ENCODE measurements at regions not wholly inside any gene's neighbourhood (a gene's known extent, or its start where the extent isn't known, plus 50 kb on each side); places are given as distances from the start of the nearest gene placed in this dataset.

GRCh38 chrX:39677585-39677977 lies 420.2 kb downstream of the BCOR start:
- no CpG with 5 or more reads among the region's 3 CpGs for WGBS, 2 experiments (ENCODE audit: extremely low coverage in 2 of 2, insufficient read length in 1 of 2)
- POLR2A ChIA-PET (ENCODE audit: unreplicated experiment): no interaction called here
- CTCF ChIA-PET: no interaction called here

More at GRCh38 chrX:39677585-39677977, 420.2 kb downstream of the BCOR start:
- Histone ChIP-seq H4K5ac (ENCODE audit: low read depth, low read length) (no peak overlapping the region), H3K9ac (ENCODE audit: low read depth, low read length) (no peak overlapping the region), H3K9me3 (ENCODE audit: control insufficient read depth, insufficient read depth, low read length) (0 out of 2 replicates have a peak, but pooled peaks cover 2% of the 10 kb centered on the region), H3K36me3 (ENCODE audit: control insufficient read depth, insufficient read depth, low read length) (no peaks in the 10 kb centered on the region), H2BK15ac (ENCODE audit: low read depth, low read length) (no peak overlapping the region), H3K14ac (replicated peaks; ENCODE audit: low read depth, low read length) (no peak overlapping the region), H3K27me3 (ENCODE audit: control insufficient read depth, insufficient read depth, low read length) (peaks cover 22% of the 10 kb centered on the region), H2BK20ac (ENCODE audit: low read depth, low read length) (no peak overlapping the region), H3K4me2 (ENCODE audit: low read depth, low read length) (no peak overlapping the region), H3K23ac (ENCODE audit: low read depth, low read length) (no peak overlapping the region), H4K91ac (ENCODE audit: insufficient read depth, low read depth, low read length) (no peak overlapping the region), H3K4me3 (ENCODE audit: insufficient read depth, low read depth, low read length) (no peak overlapping the region), H2AK5ac (ENCODE audit: low read depth, low read length) (no peak overlapping the region), H3K79me1 (ENCODE audit: low read depth in 1 of 2, low read length in 2 of 2) (no peaks in the 10 kb centered on the region), H2BK5ac (ENCODE audit: low read depth, low read length, poor library complexity, severe bottlenecking) (no peak overlapping the region), H3K4ac (ENCODE audit: low read depth, low read length) (no peak overlapping the region), H3K56ac (ENCODE audit: extremely low read depth, insufficient read depth, low read length) (no peak overlapping the region), H3K27ac (ENCODE audit: insufficient read depth, low read length) (no peak overlapping the region), H3K18ac (ENCODE audit: low read depth, low read length) (no peak overlapping the region), H4K8ac (ENCODE audit: low read depth in 2 of 2, low read length in 2 of 2) (no peak overlapping the region), H3K9me1 (ENCODE audit: insufficient read depth, low read length) (no peaks in the 10 kb centered on the region), H4K20me1 (ENCODE audit: insufficient read depth, low read length) (no peaks in the 10 kb centered on the region), H2AFZ (replicated peaks; ENCODE audit: low read length, poor library complexity) (no peak overlapping the region), H2AK9ac (replicated peaks; ENCODE audit: low read depth, low read length, poor library complexity) (no peak overlapping the region), H2BK120ac (ENCODE audit: low read depth, low read length) (no peak overlapping the region), H3K4me1 (ENCODE audit: control insufficient read depth, insufficient read depth, low read length) (no peaks in the 10 kb centered on the region)
- intact Hi-C loops (cut with micrococcal nuclease) (no loop called here), in situ Hi-C loops (cut with MboI; ENCODE audit: low sequenced_read_pairs) (no loop called here), dilution Hi-C loops (cut with HindIII; ENCODE audit: low sequenced_read_pairs, unreplicated experiment) (no loop called here)
- no peak for ATAC-seq (ENCODE audit: low read depth)
- BruUV-seq (replicated peaks): no TSS peak
- DNase-seq: no peak
- TF ChIP-seq CHD1 (IDR thresholded peaks at IDR 0.05; ENCODE audit: low read depth, low read length) (no peak), ELK1 (IDR thresholded peaks at IDR 0.05; ENCODE audit: borderline replicate concordance, low read depth, low read length) (no peak), POLR2A (IDR thresholded peaks at IDR 0.05; ENCODE audit: low read depth, low read length) (no peak), RAD21 (IDR thresholded peaks at IDR 0.05; ENCODE audit: low read length) (no peak), MXI1 (IDR thresholded peaks at IDR 0.05; ENCODE audit: borderline replicate concordance, low read depth, low read length) (no peak), SMC3 (IDR thresholded peaks at IDR 0.05; ENCODE audit: low read depth, low read length) (no peak), MAFK (IDR thresholded peaks at IDR 0.05; ENCODE audit: low read depth, low read length) (no peak), USF2 (IDR thresholded peaks at IDR 0.05; ENCODE audit: low read depth, low read length) (no peak), MAZ (IDR thresholded peaks at IDR 0.05; ENCODE audit: borderline replicate concordance, low read depth, low read length) (no peak), BHLHE40 (IDR thresholded peaks at IDR 0.05; ENCODE audit: low read depth, low read length) (no peak), CTCF (conservative IDR thresholded peaks at IDR 0.05; ENCODE audit: low read depth, low read length) (no peak), NFE2L2 (IDR thresholded peaks at IDR 0.05; ENCODE audit: low read depth, low read length) (no peak), FOS (IDR thresholded peaks at IDR 0.05; ENCODE audit: low read depth, low read length) (no peak), RCOR1 (IDR thresholded peaks at IDR 0.05; ENCODE audit: insufficient replicate concordance, low read length) (no peak), CEBPB (IDR thresholded peaks at IDR 0.05; ENCODE audit: low read depth, low read length) (no peak), RFX5 (IDR thresholded peaks at IDR 0.05; ENCODE audit: low read depth, low read length) (no peak)

Measured in IMR-90 (cell line).